GM21723 (cell line): ENCODE measurements at regions not wholly inside any gene's neighbourhood (a gene's known extent, or its start where the extent isn't known, plus 50 kb on each side); places are given as distances from the start of the nearest gene placed in this dataset.

ENCODE experiments used
- ATAC-seq: cut with Tn5 transposase; IDR thresholded peaks from one replicate; pipeline ENCODE4 v1.9.1; 2021; ENCODE audit warnings: mild to moderate bottlenecking, moderate library complexity; ENCODE audit not compliant: unreplicated experiment

DNA sequence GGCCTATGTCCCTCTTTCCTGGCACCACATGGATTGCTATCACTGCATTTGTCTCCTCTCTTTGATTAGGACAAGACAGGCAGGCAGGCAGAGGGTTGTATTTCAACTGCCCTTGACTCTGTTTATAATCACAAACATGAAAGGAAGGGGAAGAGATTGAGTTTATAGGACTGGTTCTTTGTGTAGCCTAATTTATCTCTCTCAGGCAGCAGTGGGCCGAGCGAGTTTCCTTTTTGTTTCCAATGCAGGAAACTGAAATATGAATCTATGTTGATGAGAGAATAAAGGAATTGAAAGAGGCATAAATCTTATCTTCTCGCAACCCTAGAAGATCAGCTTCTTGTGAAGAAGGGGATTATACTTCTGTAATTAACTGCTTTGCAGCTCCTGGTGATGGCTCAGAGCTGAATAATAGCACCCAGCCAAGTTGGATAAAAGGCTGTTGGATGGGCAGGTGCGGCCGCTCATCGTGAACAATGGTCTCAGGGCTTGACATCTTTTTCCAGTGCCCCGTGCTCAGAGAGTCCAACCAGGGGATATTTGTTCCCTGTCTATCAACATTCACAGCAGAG is 80.6 kb upstream of the SYT13 start:
- ATAC-seq: no peak

DNA sequence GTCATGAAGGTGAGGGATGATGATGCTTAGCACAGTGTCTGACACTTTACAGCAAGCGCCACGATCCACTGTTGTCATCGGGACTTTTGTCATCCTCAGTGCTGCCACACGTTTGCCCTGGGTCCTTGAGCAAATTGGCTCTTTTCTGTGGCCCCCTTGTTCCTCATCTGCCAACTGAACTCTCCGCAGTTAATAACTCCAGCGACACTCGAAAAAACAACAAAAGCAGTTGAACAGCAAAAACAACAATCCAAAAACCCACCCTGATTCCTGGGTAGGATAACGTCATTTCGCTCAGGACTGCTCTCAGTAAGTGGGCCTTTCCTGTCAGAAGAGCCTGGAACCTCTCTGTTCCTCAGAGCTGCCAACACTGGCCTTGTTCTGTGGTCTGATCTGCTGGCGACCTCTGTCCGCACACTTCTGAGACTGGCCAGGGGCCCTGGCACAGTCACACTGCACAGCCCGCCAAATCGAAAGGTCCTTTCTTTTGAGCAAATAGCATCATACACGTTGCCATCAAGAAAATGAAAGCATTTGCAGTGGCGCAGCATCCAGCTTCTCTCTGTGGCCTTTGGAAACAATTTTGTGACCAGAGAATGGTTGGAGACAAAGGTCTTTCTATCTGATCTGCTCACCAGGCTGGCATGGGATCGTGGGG is 79.9 kb upstream of the SYT13 start:
- no peak for ATAC-seq

DNA sequence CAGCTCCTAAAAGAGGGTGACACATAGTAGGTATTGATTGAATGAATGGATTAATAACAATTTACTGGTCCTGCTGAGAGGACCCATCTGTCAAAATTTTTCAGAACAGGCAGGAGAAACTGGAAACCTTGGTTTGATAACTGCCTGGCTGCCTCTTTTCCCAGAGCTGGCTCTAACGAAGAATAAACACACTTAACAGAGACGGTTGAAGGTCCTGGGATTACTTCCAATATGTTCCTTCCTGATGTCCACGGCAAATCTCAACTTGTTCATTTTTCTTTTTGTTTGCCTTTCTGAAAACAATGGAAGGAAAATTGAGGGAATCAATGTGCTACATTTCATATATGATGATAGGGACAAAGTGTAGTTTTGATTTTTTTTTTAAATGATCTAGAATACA is 76.5 kb upstream of the SYT13 start:
- ATAC-seq: no peak

DNA sequence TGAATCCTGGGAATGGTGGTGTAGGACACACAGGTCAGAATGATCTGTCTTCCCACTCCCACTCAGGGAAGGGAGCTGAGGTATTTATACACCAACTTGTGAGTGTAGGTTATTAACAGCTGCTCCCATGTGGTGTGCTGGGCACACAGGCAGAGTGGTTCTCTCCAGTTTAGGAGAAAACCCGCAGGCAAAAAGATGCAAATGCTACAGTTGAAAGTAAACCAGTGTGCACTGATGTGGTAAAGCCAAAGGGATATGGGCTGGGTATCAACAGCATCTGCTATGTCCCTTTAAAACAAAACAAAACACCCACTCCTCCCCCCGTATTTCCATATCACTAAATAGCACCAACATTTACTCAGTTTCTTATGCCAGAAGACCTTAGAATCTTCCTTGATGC is 75.4 kb upstream of the SYT13 start:
- ATAC-seq: no peak

DNA sequence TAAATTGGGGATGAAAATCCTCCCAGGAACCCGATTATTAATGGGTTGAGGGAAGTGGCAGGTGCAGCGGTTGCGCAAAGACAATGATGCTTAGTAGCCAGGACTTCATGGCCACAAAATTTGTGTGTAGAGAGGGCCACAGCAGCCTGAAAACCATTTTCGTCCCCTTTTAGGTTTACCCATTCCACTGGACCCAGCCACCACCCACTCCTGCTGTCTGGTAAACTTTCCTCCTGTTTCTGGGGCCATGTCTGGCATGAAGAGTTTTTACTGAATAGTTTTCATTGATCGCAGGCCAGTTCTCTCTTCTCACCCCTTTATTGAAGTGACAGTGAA is 69.5 kb upstream of the SYT13 start:
- ATAC-seq: peak; percentile 24

DNA sequence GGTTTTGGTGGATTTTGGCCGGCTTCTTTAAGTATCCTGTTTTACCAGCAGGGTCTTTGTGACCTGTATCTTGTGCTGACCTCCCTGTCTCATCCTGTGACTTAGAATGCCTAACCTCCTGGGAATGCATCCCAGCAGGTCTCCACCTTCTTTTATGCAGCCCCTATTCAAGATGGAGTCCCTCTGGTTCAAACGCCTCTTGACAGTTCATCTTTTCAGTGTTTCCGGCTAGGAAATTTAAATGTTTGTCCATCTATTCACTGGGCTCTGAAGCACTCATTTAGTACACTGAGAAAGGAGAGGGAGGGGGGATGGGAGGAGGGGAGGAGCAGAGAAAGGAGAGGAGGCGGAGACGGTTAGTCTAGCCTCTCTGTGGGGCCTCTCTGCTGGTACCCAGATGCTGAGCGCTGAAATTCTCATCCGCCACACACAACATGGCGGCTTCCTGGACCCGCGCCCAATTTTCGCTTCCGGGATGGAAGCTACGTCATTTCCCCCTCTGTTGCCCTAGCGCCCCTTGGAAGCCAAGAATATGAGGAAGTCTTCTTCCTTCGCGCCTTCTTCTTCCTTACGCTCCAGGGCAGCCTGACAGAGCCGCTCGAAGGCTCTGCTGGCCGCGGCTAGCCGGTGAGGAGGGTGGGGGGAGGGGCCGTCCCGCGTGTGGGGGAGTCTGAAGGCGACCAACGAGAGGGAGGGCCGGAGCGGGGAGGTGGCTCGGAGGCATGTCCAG is 69.0 kb upstream of the SYT13 start:
- peak; percentile 87 for ATAC-seq

DNA sequence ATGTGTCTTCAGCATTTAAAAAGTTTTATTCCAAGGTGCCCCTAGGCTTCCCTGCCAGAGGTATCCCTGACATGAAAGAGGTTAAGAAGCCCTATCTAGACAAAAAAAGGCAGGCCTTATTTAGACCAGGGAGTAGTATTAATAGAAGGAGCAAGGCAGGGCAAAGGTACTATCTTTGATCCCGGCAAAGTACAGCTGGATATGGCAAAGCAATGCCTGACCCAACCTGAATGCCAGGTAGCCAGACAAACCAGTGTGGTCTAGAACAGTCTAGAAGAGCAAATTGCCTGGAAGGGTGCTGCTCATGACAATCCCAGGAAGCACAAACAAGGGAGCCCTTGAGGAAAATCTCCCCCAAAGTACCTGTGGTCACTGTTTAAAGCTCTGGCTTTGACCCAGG is 62.6 kb upstream of the SYT13 start:
- ATAC-seq: no peak

DNA sequence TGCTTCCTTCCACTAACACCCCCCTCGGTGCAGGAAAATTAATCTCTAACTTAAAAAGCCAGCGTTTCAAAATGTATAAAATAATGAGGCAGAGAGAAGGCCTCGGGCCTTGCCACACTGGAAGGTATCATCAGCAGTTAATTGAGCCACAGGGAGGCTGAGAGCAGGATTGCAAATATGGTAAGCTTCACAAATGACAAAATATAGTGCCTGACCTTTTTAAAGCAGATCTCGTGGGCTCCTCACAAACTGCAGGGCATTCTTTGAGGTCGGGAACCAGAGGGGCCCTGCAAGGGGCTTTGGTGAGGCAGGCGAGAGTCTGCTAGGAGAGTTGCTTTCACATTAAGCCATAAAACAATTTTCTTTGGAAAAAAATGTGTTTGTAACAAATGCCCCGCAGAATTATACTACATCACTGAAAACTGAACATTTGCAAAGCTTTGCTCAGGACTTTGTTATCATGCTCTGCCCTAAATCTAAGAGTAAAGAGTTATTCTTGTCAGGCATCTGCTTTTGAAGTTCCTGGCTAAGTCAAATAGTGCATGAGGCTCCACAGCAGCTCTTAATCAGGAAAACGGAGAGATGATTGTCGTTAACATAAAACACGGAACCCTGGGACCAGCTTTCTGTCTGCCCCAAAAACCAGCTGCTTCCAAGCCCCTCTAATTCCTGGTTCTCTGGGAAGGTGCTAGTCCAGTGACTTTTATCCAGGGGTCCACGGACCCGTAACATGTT is 61.4 kb upstream of the SYT13 start:
- ATAC-seq: no peak

DNA sequence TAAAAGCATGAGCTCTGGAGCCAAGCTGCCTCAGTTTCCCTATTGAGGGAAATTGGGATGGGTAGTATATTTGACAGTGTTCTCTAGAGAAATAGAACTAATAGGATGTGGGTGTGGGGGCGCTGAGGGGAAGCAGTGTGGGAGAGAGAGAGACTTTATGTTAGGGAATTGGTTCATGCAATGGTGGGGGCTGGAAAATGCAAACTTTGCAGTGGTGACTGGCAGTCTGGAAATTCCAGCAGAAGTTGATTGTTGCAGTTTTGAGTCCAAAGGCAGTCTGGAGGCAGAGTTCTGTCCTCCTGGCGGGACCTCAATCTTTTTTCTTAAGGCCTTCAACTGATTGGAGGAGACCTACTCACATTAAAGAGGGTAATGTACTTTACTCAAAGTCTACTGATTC is 59.4 kb upstream of the SYT13 start:
- no peak for ATAC-seq

DNA sequence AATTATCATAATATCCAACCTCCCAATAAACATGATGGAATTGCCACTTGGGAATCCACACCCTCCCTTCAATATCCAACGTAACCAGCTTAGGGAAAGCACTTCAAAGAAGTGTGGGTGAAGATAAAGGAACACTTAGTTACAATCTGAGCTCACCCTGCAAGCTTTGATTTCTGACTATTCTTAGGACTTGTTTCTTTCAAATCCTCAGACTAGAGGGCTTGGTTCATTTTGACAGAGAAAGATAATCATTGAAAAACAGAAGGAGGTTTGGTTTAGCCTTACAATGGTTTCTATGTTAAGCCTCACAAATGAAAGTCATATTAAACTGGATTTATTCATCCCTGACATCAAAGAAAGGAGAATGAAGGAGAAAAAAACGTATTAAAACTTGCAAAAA is 57.9 kb upstream of the SYT13 start:
- ATAC-seq: no peak

DNA sequence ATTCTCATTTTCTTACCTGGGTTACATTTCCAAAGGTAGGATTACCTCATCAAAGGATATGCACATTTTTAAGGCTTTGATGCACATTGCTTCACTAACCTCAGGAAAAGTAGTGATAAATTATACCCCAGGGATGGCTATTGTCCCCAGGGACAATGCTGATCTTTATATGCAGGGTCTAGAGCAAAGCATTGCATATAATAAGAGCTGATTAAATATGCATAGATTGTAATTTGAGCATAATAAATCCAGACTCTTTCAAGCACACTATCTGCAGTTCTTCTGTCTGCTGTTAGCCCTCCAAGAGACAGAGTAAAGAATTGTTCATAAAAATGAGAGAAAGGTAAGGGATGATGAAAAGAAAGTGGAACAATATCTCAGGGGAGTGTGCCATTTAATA is 57.3 kb upstream of the SYT13 start:
- ATAC-seq: no peak

DNA sequence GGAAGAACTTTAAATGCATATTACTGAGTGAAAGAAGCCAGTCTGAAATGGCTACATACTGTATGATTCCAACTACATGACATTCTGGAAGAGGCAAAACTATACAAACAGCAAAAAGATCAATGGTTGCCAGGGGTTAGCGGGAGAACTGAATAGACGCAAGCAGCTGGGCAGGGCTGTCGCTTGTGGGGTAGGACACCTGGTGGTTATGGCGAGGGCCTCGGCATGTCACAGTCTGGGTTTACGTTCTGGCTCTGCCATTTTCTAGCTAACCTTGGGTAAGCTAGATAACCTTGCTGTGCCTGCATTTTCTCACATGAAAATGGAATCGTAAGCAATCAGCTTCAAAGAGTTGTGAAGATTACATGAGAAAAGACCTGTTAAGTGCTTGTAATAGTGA is 55.2 kb upstream of the SYT13 start:
- no peak for ATAC-seq

DNA sequence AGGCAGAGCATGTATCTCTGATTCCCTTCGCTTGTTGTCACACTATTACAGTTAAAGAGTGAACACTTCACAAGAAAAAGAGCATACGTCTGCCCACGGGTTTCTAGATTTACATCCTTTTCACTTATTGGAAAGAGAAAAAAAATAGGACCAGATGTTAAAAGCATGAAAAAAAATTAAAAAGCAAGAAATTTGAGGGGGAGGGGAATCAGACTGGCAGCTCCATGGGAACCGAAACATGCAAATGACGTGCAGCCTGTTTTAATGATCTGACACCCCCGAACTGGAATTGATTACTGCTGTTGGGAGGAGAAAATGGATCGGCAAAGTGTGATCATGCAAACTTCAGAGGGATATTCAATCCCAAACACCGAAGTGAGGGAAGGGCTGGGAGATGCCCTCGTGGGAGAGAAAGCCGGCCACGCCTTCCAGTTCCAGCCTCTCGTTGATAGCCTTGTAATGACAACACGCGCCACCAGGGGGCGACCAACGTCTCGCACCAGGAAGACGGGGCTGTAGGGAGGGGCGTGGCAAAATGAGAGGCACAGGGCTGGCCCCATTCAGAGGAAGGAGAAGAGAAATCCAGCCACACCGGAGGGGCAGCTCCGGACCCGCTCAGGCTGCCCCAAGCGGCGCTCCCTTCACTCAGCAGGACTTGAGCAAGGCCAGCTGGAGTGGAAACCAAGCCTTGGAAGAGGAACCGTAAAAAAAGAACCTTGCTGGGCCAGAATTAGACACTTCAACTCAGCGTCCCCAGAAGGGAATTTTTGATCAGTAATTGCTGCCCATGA is 53.8 kb upstream of the SYT13 start:
- ATAC-seq: peak; percentile 95

DNA sequence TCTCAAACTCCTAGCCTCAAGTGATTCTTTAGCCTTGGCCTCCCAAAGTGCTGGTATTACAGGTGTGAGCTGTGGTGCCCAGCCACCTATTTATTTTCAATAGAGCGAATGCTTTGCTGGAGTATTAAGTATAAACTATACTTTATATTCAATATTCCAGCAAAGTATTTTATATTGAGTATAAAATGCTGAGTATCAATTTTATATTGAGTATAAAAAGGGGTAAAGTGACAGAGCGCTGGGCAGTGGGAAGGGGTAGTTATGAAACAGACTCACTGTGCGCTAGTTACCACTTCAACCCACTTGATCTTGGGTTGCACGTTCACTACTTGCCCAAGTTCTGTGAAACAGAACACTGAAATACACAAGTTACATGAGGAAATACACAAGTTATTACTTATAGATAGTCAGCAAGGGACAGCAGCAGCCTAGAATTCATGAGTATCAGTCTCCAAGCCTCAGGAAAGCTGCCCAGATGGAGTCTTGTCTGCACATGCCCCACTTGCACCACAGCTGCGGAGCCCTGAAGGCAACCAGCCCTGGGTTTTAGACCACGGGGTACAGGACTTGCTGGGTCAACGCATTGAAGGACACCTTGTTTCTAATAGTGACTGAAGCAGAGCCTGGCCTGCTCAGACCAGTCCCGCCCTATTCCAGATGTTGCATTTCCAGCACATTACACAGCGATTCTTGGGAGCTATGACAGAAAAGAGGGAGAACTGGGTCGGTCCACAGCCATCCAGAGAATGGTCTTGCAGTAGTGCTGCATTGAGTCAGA is 51.6 kb upstream of the SYT13 start:
- ATAC-seq: no peak

DNA sequence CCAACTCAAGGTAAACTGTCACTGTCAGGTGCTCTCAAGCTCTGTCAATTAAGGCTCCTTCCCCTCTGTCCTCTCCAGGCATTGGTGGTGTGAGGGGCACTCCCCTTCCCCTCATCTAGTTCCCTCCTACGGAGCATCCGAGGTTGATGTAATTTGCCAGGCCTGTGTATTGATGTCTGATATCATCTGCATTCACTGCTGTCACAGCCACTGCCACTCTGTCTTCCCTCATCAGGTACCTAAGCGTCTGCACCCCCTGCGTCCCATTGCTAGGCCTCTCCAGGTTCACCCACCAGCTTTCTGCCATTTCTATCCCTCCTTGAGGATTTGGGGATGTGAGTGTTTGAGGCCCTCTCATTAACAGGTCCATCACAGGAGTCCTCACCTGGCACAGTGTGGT is 50.0 kb upstream of the SYT13 start:
- no peak for ATAC-seq
